ENCODE measurements at regions not wholly inside any gene's neighbourhood (a gene's known extent, or its start where the extent isn't known, plus 50 kb on each side); places are given as distances from the start of the nearest gene placed in this dataset.

DNA sequence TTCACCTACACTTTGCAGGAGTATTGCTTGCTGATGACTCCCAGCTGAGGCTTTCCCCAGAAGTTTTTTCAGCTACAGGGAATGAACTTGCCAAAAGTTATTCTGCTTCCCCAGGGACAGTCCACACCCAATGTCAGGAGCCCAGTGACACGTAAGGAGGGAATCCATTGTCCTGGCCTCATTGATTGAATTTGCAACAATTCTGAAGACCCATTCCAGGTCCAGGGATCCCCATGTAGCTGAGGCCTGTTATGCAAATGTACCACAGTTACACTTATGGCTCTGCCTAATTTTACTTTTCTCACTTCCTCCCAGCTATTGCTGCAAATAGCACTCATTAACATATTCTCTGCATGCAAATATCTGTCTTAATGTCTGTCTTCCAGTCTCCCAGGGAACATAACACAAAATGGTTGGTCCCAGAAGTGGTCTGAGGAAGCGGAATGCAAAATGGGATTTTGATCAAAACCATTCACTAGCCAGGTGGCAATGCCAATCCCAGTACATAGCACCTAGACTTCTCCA is 113.7 kb upstream of the ACTRT1 start:
- no peaks in the 10 kb centered on the region for H3K36me3 Mint-ChIP-seq (ENCODE audit: insufficient read depth)
- H3K27ac Mint-ChIP-seq (ENCODE audit: low read depth): no peak overlapping the region
- ATAC-seq (replicated peaks; ENCODE audit: extremely low read depth, poor library complexity, severe bottlenecking): no peak
- DNase-seq (ENCODE audit: low spot score in 2 of 2): no peak
- H3K4me1 Mint-ChIP-seq: no peaks in the 10 kb centered on the region
- no peak overlapping the region for H3K4me3 Mint-ChIP-seq
- peaks cover 5% of the 10 kb centered on the region for H3K9me3 Mint-ChIP-seq
- H3K27me3 Mint-ChIP-seq: no peaks in the 10 kb centered on the region

DNA sequence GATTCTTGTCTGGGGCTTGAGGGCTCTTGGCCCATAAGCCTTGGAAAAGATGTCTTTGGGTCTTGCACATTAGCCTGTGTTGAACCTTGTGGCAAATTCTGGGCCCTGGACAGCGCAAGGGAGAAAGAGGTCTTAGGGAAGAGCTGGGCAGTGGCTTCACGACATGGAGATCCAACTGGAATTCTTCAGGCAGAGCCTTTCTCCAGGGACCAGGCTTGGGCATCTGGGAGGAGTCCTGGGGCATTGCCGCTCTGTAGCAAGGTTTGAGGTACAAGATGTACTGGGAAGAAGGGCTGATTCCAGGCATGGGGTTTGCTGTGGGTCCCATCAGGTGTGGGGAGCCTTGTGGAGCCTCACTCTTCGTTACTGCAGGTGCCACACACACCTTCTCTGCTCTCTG is 104.0 kb upstream of the ACTRT1 start:
- DNase-seq (ENCODE audit: low spot score in 2 of 2) (no peak), ATAC-seq (replicated peaks; ENCODE audit: extremely low read depth, poor library complexity, severe bottlenecking) (no peak)
- no peak overlapping the region for H3K4me3 Mint-ChIP-seq
- H3K27me3 Mint-ChIP-seq: no peaks in the 10 kb centered on the region
- H3K4me1 Mint-ChIP-seq: no peaks in the 10 kb centered on the region
- no peaks in the 10 kb centered on the region for H3K36me3 Mint-ChIP-seq (ENCODE audit: insufficient read depth)
- no peak overlapping the region for H3K27ac Mint-ChIP-seq (ENCODE audit: low read depth)
- peaks cover 14% of the 10 kb centered on the region for H3K9me3 Mint-ChIP-seq

- ATAC-seq (replicated peaks; ENCODE audit: extremely low read depth, poor library complexity, severe bottlenecking) (no peak), DNase-seq (ENCODE audit: low spot score in 2 of 2) (no peak)
- Mint-ChIP-seq H3K4me3 (no peak overlapping the region), H3K36me3 (ENCODE audit: insufficient read depth) (no peaks in the 10 kb centered on the region), H3K27ac (ENCODE audit: low read depth) (no peak overlapping the region), H3K9me3 (no peaks in the 10 kb centered on the region), H3K4me1 (no peaks in the 10 kb centered on the region), H3K27me3 (no peaks in the 10 kb centered on the region)
Observed at GRCh38 chrX:128142745-128143144, 90.5 kb upstream of the ACTRT1 start.

- H3K36me3 Mint-ChIP-seq (ENCODE audit: insufficient read depth): no peaks in the 10 kb centered on the region
- no peak overlapping the region for H3K27ac Mint-ChIP-seq (ENCODE audit: low read depth)
- H3K4me3 Mint-ChIP-seq: no peak overlapping the region
- H3K27me3 Mint-ChIP-seq: no peaks in the 10 kb centered on the region
- no peaks in the 10 kb centered on the region for H3K4me1 Mint-ChIP-seq
- ATAC-seq (replicated peaks; ENCODE audit: extremely low read depth, poor library complexity, severe bottlenecking) (no peak), DNase-seq (ENCODE audit: low spot score in 2 of 2) (no peak)
- peaks cover 11% of the 10 kb centered on the region for H3K9me3 Mint-ChIP-seq
Observed at GRCh38 chrX:128106630-128107029, 54.4 kb upstream of the ACTRT1 start.

- no peak for DNase-seq (ENCODE audit: low spot score in 2 of 2)
- no peak overlapping the region for H3K27ac Mint-ChIP-seq (ENCODE audit: low read depth)
- H3K27me3 Mint-ChIP-seq: no peaks in the 10 kb centered on the region
- H3K4me3 Mint-ChIP-seq: no peak overlapping the region
- H3K36me3 Mint-ChIP-seq (ENCODE audit: insufficient read depth): no peaks in the 10 kb centered on the region
- H3K9me3 Mint-ChIP-seq: peaks cover 11% of the 10 kb centered on the region
- no peak for ATAC-seq (replicated peaks; ENCODE audit: extremely low read depth, poor library complexity, severe bottlenecking)
- H3K4me1 Mint-ChIP-seq: no peaks in the 10 kb centered on the region
Observed at GRCh38 chrX:128105659-128106058, 53.5 kb upstream of the ACTRT1 start.

Data from central memory CD8-positive, alpha-beta T cell (primary cell).